ENCODE measurements at regions not wholly inside any gene's neighbourhood (a gene's known extent, or its start where the extent isn't known, plus 50 kb on each side); places are given as distances from the start of the nearest gene placed in this dataset.

DNA sequence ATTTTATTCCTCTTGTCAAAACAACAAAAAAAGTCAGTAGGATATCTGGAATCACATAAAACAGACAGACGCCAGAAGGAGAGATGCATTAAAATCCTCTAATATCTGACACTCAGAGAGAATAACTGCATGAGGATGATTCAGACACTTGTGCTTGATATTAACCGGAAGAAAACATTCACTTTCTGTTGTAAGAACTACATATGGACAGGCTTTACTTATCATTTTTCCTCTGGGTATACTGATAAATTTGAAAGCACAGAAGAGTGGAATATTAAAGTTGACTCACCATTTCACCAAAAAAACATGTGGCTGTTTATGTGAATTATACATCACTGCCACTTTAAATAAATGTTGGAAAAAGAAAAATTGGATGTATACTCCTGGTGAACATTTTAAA lies 589.1 kb upstream of the CDH2 start:
- TF ChIP-seq, protein P1, sequence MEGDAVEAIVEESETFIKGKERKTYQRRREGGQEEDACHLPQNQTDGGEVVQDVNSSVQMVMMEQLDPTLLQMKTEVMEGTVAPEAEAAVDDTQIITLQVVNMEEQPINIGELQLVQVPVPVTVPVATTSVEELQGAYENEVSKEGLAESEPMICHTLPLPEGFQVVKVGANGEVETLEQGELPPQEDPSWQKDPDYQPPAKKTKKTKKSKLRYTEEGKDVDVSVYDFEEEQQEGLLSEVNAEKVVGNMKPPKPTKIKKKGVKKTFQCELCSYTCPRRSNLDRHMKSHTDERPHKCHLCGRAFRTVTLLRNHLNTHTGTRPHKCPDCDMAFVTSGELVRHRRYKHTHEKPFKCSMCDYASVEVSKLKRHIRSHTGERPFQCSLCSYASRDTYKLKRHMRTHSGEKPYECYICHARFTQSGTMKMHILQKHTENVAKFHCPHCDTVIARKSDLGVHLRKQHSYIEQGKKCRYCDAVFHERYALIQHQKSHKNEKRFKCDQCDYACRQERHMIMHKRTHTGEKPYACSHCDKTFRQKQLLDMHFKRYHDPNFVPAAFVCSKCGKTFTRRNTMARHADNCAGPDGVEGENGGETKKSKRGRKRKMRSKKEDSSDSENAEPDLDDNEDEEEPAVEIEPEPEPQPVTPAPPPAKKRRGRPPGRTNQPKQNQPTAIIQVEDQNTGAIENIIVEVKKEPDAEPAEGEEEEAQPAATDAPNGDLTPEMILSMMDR (IDR thresholded peaks at IDR 0.05) = no peak

DNA sequence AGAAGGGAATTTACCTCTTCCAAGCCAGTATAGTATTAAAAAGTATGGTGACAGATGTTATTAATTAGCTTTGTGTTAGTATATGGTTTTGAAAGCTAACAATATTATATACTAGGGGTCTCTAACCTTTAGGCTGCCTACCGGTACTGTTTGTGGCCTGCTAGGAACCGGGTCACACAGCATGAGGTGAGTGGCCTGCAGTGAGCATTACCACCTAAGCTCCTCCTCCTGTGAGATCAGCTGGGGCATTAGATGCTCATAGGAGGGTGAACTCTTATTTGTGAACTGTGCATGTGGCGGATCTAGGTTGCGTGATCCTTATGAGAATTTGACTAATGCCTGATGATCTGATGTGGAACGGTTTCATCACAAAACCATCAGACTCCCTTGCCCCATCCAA lies 583.4 kb upstream of the CDH2 start:
- TF ChIP-seq, protein P1 (IDR thresholded peaks at IDR 0.05) = no peak

DNA sequence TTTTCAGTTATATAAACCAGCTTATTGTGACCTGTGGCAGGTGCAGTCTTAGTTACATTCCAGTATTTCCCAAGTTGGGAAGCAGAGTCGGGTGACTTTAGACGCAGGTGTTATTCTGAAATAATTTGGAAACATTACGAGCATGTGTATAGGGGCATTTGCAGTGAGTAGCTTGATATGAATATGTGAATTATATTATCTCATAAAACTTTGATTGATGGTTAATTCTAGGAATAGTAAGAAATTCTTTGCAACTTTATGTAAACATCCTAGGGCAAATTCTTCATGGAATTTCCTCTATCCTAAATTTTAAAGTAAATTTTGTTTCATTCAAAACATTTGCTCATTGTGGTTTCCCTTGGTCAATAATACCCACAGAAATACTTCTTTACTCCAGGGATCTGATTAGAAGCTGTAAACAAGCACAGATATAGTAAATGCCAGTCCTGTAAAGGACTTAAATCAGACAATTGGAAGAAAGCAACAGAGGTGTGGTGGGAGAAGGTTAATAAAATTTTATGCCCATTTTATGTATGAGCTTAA lies 580.6 kb upstream of the CDH2 start:
- TF ChIP-seq, protein P1 (IDR thresholded peaks at IDR 0.05) = no peak

DNA sequence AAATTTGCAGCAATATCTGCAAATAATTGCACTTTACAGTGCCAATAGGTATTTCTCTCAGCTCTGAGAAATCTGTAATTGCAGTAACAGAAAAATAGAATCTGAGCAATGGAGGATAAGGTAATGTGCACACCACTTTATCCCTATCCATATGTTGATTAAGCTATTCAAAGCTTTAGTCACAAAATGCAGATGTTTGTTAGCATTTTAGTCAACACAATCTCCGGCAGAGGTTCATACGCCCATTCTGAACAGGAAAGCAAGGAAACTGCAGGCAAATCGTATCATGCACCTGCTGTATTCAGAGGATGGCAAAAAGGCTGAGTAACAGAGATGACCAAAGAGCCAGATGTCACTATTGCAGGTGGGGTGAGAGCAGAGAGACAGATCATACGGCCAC lies 566.2 kb upstream of the CDH2 start:
- TF ChIP-seq, protein P1 (IDR thresholded peaks at IDR 0.05) = no peak

DNA sequence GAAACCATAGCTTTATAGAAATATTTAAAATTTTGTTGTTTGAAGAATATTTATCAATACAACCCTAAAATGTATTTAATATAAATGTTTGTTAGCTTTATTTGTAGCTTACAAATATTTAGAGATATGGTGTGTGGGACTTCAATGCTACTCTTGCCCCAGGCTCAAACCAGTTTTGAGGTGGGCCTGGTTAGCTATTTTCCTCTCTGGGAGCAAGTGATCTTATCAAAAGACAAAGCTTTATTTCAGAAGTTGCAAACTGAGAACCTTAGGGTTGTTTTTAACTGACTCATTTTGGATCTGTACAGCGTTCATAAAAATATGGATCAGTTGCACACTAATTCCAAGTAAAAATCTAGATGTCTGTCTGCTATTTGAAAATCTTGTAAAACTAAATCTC lies 563.6 kb upstream of the CDH2 start:
- TF ChIP-seq, protein P1 (IDR thresholded peaks at IDR 0.05) = no peak

DNA sequence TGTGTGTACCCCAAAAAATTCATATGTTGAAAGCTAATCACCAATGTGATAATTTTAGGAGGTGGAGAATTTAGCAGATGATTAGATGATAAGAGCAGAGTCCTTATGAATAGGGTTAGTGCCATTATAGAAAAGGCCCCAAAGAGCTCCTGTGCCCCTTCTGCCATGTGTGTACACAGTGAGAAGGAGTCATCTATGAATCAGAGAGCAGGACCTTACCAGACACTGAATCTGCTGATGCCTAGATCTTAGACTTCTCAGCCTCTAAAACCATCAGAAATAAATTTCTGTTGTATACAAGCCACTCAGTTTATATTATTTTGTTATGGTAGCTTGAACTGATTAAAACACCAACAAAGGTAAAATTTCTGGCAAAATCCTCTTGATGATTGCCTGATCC lies 560.0 kb upstream of the CDH2 start:
- TF ChIP-seq, protein P1 (IDR thresholded peaks at IDR 0.05) = no peak

DNA sequence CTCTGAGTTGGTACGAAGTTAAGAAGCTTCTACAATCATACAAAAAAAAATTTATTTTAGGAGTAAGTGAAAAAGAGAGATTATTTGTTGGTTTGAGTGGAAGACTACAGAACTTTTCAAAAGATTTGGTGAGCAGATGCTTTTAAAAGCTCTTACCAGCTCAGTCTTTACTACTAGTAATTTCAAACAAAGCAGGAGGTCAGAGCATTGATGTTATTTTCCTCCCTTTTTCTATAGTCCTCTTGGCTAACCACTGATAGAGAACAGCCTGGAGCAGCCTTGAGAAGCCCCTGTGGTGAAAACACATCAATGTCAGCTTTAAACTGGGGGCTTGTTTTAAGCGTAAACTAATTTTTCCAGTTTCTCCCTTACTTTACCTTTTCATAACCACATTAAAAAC lies 559.3 kb upstream of the CDH2 start:
- TF ChIP-seq, protein P1 (IDR thresholded peaks at IDR 0.05) = no peak

DNA sequence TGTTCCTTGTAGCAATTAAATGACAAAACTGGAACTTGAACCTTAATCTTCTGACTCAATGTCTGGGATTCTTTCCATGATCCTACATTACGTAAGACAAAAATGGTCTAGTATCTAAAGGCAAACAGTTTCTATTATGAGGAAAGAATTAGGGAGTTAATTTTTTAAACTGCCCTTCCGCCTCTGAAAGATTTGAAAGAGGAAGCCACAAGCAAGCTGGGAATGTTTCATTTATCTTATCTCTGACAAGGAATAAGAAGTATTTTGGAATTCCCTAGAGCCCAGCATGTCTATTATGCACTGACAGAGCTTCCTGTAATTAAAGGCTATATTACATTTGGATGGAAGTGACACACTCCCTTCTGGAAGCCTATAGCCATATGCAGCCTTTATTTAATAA lies 558.8 kb upstream of the CDH2 start:
- TF ChIP-seq, protein P1 (IDR thresholded peaks at IDR 0.05) = no peak
